ENCODE measurements at regions not wholly inside any gene's neighbourhood (a gene's known extent, or its start where the extent isn't known, plus 50 kb on each side); places are given as distances from the start of the nearest gene placed in this dataset.
"Not testable (repeated sequence)": the region's sequence is repeated elsewhere in the genome, so short reads cannot be mapped to it uniquely, and the experiment has no call there.

DNA sequence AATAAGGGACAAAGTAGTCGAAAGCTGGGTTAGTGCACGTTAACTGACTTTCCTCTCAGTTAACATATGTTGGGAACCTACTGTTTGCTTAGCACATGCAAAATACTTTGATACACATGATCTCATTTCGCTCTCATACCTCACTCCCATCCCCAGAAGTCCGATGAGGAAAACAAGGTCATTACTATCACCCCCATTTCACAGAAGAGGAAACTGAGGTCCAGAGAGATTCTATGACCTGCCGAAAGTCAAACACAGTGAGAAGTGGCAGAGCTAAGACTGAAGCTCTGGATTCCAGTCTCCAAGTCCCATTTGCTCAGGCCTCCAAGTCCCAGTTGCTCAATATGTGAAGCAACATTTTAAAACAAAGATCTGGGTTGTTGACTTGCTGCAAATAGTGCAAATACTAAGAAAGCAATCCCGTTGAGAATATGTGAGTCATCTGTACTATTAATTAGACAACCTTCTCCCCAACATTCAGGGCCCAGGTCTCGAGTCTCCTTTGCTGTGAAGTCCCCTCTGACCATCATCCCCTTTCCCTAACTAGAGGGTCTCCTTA, 170.6 kb upstream of the PWP1 start:
- Histone ChIP-seq H3K9ac (ENCODE audit: low read length) (no peak overlapping the region), H3K27ac (ENCODE audit: low read depth, low read length) (no peak overlapping the region), H3K36me3 (ENCODE audit: insufficient read depth, low read length) (no peaks in the 10 kb centered on the region), H3K4me3 (ENCODE audit: low read depth in 1 of 2, low read length in 2 of 2) (no peak overlapping the region), H3K9me3 (ENCODE audit: low read length) (no peaks in the 10 kb centered on the region), H3K27me3 (ENCODE audit: control insufficient read depth in 1 of 2, insufficient read depth in 2 of 2, low read length in 2 of 2) (no peaks in the 10 kb centered on the region), H3K4me1 (ENCODE audit: insufficient read depth, low read length) (peaks cover 16% of the 10 kb centered on the region)

DNA sequence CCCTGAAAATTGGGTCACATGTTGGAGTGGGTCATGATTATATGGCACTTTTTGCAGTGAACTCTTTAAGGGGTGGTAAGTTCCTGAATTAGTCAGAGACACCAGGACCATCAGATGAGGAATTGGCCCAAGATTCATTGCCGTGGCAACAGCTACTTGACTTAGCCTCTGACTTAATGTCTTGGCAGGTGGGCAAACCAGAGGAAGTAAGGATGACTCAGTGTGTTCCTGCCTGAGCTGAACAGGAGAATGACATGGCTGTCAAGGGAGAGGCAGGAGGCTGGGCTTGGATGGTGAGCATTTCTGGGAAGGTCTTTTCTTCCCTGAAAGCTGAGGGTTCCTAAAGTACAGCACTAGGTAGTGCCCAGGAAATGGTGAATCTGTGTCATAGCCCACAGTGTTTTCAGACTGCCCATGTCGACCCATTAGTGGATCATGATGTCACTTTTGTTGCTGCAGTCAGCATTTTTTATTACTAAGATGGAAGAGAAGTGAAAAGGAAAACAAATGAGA, 170.1 kb upstream of the PWP1 start:
- Histone ChIP-seq H3K9me3 (ENCODE audit: low read length) (no peaks in the 10 kb centered on the region), H3K9ac (ENCODE audit: low read length) (no peak overlapping the region), H3K27ac (ENCODE audit: low read depth, low read length) (no peak overlapping the region), H3K36me3 (ENCODE audit: insufficient read depth, low read length) (no peaks in the 10 kb centered on the region), H3K4me1 (ENCODE audit: insufficient read depth, low read length) (peaks cover 14% of the 10 kb centered on the region), H3K27me3 (ENCODE audit: control insufficient read depth in 1 of 2, insufficient read depth in 2 of 2, low read length in 2 of 2) (no peaks in the 10 kb centered on the region), H3K4me3 (ENCODE audit: low read depth in 1 of 2, low read length in 2 of 2) (no peak overlapping the region)

DNA sequence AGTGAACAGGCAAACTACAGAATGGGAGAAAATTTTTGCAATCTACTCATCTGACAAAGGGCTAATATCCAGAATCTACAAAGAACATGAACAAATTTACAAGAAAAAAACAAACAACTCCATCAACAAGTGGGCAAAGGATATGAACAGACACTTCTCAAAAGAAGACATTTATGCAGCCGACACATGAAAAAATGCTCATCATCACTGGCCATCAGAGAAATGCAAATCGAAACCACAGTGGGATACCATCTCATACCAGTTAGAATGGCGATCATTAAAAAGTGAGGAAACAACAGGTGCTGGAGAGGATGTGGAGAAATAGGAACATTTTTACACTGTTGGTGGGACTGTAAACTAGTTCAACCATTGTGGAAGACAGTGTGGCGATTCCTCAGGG, 167.8 kb upstream of the PWP1 start:
- not testable (repeated sequence) for H3K27me3 ChIP-seq (ENCODE audit: control insufficient read depth in 1 of 2, insufficient read depth in 2 of 2, low read length in 2 of 2); H3K9me3 ChIP-seq (ENCODE audit: low read length); H3K4me1 ChIP-seq (ENCODE audit: insufficient read depth, low read length); H3K9ac ChIP-seq (ENCODE audit: low read length); H3K27ac ChIP-seq (ENCODE audit: low read depth, low read length); H3K36me3 ChIP-seq (ENCODE audit: insufficient read depth, low read length); H3K4me3 ChIP-seq (ENCODE audit: low read depth in 1 of 2, low read length in 2 of 2)

DNA sequence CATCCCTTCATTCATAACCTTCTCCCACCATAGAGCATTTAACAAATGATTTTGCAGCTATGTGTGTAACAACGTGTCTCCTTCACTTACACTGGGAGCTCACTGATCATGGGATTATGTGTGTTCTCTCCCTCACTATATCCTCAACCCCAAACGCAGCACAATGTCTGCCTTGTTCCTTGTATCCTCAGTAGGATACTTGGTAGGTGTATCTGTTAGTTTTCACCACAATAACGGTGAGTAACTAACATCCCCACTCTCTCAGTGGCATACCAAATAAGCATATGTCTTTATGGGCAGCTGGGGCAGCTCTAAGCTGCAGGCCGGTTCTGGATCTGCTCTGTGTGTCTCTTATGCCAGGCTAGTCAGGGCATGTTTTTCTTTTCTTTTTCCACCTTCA, 166.7 kb upstream of the PWP1 start:
- Histone ChIP-seq H3K36me3 (ENCODE audit: insufficient read depth, low read length) (no peaks in the 10 kb centered on the region), H3K27me3 (ENCODE audit: control insufficient read depth in 1 of 2, insufficient read depth in 2 of 2, low read length in 2 of 2) (no peaks in the 10 kb centered on the region), H3K9me3 (ENCODE audit: low read length) (no peaks in the 10 kb centered on the region), H3K4me1 (ENCODE audit: insufficient read depth, low read length) (no peaks in the 10 kb centered on the region), H3K27ac (ENCODE audit: low read depth, low read length) (no peak overlapping the region), H3K9ac (ENCODE audit: low read length) (no peak overlapping the region), H3K4me3 (ENCODE audit: low read depth in 1 of 2, low read length in 2 of 2) (no peak overlapping the region)

DNA sequence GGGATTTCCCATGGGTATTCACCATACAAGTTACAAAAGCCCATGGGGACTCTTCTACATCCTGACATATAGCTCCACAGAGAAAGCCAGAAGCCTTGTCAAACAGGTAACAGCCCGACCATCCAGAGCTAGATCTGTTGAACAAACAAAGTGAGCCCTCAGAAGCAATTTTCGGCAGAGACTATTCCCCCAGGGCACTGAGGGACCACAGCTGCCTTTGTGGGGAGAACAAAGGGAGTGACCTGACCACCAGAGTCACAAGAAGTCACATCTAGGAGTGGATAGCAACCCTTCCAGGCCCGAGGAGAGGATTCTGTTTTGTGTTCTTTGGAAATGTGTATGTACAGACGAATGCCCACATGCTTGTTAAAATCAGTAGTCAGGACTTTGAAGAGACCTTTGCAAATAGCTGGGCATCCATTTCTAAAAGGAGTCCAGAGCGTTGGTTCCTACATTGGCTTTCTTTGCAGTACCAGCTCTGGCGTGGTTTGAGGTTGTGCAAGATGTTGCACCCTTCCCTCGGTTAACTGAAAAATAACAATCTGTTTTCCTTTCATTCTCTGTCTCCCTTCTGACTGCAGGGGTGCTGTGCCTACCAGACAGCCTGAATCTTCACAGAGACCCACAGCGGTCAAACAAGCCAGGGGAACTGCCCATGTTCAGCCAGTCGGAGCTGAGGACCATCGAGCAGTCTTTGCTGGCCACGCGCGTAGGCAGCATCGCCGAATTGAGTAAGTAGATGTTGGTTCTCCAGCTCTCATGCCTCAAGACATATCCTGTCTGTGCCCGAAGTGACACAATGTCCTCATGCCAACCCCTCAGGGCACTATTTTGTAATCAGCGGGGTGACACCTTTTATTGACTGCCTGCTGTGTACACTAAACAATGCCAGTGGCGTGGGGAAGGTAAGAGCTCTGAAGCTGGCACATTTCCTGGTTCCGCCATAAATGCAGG, 165.4 kb upstream of the PWP1 start:
- Histone ChIP-seq H3K9ac (ENCODE audit: low read length) (no peak overlapping the region), H3K4me3 (ENCODE audit: low read depth in 1 of 2, low read length in 2 of 2) (no peak overlapping the region), H3K36me3 (ENCODE audit: insufficient read depth, low read length) (no peaks in the 10 kb centered on the region), H3K27ac (ENCODE audit: low read depth, low read length) (no peak overlapping the region), H3K27me3 (ENCODE audit: control insufficient read depth in 1 of 2, insufficient read depth in 2 of 2, low read length in 2 of 2) (no peaks in the 10 kb centered on the region), H3K4me1 (ENCODE audit: insufficient read depth, low read length) (no peaks in the 10 kb centered on the region), H3K9me3 (ENCODE audit: low read length) (no peaks in the 10 kb centered on the region)

DNA sequence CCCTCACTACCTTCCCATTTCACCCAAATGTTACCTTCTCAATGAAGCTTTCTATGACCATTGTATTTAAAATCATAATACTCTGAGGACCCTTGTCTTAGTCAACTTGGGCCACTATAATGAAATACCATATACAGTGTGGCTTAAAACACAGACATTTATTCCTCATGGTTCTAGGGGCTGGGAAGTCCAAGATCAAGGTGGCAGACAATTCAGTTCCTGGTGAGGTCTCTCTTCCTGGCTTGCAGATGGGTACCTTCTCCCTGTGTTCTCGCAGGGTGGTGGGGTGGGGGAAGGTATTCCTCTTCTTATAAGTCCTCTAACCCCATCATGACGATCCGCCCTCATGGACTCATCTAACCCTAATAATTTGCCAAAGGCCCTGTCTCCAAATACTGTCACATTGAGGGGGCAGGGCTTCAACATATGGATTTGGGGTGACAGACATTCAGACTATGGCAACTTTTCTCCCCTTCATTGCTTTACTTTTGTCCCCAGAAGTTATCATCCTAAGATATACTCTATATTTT, 163.7 kb upstream of the PWP1 start:
- Histone ChIP-seq H3K27ac (ENCODE audit: low read depth, low read length) (no peak overlapping the region), H3K9ac (ENCODE audit: low read length) (no peak overlapping the region)

DNA sequence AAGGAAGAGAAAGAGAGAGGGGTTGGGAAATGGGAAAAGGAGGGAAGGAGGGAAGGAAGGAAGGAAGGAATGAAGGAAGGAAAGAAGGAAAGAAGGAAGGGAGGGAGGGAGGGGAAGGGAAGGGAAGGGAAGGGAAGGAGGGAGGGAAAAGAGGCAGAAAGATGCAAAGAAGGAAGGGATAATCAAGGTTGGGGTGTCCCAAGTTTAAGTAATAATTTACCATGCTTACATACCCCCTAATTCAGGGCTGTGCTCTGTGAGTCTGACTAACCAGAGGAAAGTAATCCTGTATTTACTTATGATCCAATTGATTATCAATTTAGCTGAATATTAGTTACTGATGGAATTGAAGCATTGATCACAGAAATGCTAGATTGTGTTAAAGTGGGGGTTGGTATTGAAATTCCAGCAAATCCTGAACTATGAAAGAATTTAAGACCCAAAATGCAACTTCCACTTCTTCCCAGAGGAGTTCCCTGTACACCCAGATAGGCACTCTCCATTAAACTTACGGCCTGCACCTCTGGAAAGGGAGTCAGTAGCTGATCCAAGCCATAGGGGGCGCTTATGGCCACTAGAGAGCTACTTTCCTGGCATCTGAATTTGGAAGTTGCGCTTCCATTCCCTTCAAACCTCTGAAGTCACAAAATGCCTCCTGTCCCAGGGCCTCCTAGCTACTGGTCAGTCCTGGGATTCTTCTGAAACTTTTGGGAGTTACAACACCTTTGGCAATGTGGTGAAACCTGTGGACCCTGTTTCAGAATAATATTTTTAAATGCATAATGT, 162.7 kb upstream of the PWP1 start:
- Histone ChIP-seq H3K4me1 (ENCODE audit: insufficient read depth, low read length) (no peaks in the 10 kb centered on the region), H3K4me3 (ENCODE audit: low read depth in 1 of 2, low read length in 2 of 2) (no peak overlapping the region), H3K9me3 (ENCODE audit: low read length) (no peaks in the 10 kb centered on the region), H3K27me3 (ENCODE audit: control insufficient read depth in 1 of 2, insufficient read depth in 2 of 2, low read length in 2 of 2) (no peaks in the 10 kb centered on the region), H3K36me3 (ENCODE audit: insufficient read depth, low read length) (no peaks in the 10 kb centered on the region), H3K9ac (ENCODE audit: low read length) (no peak overlapping the region), H3K27ac (ENCODE audit: low read depth, low read length) (no peak overlapping the region)

More for the DNA sequence above, 163.7 kb upstream of the PWP1 start:
- no peak overlapping the region for H3K4me3 ChIP-seq (ENCODE audit: low read depth in 1 of 2, low read length in 2 of 2)
- no peaks in the 10 kb centered on the region for H3K4me1 ChIP-seq (ENCODE audit: insufficient read depth, low read length)
- H3K36me3 ChIP-seq (ENCODE audit: insufficient read depth, low read length): no peaks in the 10 kb centered on the region
- H3K27me3 ChIP-seq (ENCODE audit: control insufficient read depth in 1 of 2, insufficient read depth in 2 of 2, low read length in 2 of 2): no peaks in the 10 kb centered on the region
- no peaks in the 10 kb centered on the region for H3K9me3 ChIP-seq (ENCODE audit: low read length)

DNA sequence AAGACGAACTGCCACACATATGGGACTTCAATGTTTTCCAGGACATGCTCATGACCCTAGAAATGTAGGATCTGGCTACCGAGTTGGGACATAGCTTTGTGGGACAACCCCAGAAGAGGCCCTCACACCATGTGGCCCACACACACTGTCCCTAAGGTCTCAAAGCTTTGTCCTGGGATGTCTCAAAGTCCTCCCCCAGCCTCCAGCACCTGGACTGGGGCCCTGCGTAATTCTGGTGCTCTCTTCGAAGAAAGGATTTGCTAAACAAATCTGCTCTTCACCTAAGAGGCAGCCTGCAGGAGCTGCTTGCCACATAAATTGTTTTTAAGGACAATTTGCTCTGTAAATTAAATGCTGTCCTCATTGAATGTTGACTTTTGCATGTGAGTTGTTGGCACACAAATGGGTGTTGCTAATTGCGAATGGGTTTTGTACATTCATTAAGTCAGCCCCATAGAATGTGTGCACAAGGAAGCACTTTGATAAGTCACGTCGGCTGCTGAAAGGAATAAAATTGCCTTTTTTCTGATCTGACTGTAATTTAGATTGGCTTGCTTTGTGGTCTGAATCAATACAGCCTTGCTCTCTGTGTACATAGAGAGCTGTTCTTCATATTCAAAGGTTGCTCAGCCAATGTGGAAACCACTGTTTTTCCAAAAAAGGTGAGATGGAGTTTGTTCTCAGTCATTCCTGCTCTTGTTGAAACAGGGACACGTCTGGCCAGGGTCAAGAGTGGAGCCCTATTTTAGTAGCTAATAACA, 161.6 kb upstream of the PWP1 start:
- Histone ChIP-seq H3K27me3 (ENCODE audit: control insufficient read depth in 1 of 2, insufficient read depth in 2 of 2, low read length in 2 of 2) (no peaks in the 10 kb centered on the region), H3K27ac (ENCODE audit: low read depth, low read length) (no peak overlapping the region), H3K4me1 (ENCODE audit: insufficient read depth, low read length) (no peaks in the 10 kb centered on the region), H3K9ac (ENCODE audit: low read length) (no peak overlapping the region), H3K9me3 (ENCODE audit: low read length) (no peaks in the 10 kb centered on the region), H3K36me3 (ENCODE audit: insufficient read depth, low read length) (no peaks in the 10 kb centered on the region), H3K4me3 (ENCODE audit: low read depth in 1 of 2, low read length in 2 of 2) (no peak overlapping the region)

DNA sequence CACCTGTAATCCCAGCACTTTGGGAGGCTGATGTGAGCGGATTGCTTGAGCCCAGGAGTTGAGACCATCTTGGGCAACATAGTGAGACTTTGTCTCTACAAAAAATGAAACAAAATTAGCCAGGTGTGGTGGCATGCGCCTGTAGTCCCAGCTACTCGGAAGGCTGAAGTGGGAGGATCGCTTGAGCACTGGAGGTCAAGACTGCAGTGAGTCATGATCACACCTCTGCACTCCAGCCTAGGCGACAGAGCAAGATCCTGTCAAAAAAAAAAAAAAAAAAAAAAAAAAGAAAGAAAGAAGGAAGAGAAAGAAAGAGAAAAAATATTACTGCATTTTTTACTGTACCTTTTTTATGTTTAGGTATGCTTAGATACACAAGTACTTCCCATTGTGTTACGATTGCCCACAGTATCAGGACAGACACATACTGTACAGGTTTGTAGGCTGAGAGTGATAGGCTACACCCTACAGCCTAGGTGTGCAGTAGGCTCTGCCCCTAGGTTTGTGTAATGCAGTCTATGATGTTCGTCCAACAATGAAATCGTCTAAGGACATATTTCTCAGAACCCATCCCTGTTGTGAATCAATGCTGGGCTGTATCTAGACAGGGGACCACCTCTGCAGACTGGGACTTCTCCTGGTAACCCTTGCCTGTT, 160.4 kb upstream of the PWP1 start:
- H3K27me3 ChIP-seq (ENCODE audit: control insufficient read depth in 1 of 2, insufficient read depth in 2 of 2, low read length in 2 of 2): no peaks in the 10 kb centered on the region
- H3K9ac ChIP-seq (ENCODE audit: low read length): no peak overlapping the region
- no peaks in the 10 kb centered on the region for H3K36me3 ChIP-seq (ENCODE audit: insufficient read depth, low read length)
- no peaks in the 10 kb centered on the region for H3K9me3 ChIP-seq (ENCODE audit: low read length)
- no peaks in the 10 kb centered on the region for H3K4me1 ChIP-seq (ENCODE audit: insufficient read depth, low read length)
- no peak overlapping the region for H3K27ac ChIP-seq (ENCODE audit: low read depth, low read length)
- H3K4me3 ChIP-seq (ENCODE audit: low read depth in 1 of 2, low read length in 2 of 2): no peak overlapping the region

DNA sequence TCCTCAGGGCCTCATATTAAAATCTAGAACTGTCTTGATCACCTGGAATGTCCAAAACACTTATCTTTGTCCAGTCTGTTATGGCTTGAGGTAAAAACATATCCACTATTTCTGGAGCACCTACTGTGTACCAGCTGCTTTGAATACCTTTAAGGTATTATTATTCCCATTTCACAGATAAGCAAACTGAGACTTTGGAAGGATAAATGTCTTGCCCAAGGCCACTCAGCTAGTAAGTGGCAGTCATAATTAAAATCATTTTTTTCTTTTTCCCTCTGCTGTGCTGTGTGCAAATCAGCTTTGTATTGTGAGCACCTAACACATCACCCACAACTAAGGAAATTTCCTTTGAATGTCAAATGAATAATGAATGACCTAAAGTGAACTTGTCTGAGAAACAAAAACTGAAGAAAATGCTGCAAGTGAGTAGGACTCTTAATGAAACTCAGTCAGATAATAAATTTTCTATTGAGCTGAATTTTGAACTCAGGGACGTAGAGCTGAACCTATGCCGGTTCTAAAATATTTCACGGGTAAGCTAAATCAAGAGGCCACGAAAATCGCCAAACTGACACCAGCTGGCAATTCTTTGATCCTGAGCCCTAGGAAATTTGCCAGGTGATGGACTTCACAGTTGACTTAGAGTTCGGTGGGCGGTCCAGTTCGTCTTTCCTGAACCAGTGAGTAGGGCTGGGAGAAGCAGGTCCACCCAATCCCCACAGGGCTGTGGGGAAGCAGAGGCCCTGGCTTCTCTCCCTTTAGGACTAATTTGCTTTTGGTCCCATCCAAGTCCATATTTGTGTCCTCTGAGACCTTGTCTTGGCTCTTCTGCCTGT, 159.7 kb upstream of the PWP1 start:
- H3K9ac ChIP-seq (ENCODE audit: low read length): no peak overlapping the region
- H3K27me3 ChIP-seq (ENCODE audit: control insufficient read depth in 1 of 2, insufficient read depth in 2 of 2, low read length in 2 of 2): no peaks in the 10 kb centered on the region
- no peaks in the 10 kb centered on the region for H3K4me1 ChIP-seq (ENCODE audit: insufficient read depth, low read length)
- no peaks in the 10 kb centered on the region for H3K36me3 ChIP-seq (ENCODE audit: insufficient read depth, low read length)
- no peak overlapping the region for H3K27ac ChIP-seq (ENCODE audit: low read depth, low read length)
- no peaks in the 10 kb centered on the region for H3K9me3 ChIP-seq (ENCODE audit: low read length)
- H3K4me3 ChIP-seq (ENCODE audit: low read depth in 1 of 2, low read length in 2 of 2): no peak overlapping the region
